ENCODE measurements at regions not wholly inside any gene's neighbourhood (a gene's known extent, or its start where the extent isn't known, plus 50 kb on each side); places are given as distances from the start of the nearest gene placed in this dataset.

DNA sequence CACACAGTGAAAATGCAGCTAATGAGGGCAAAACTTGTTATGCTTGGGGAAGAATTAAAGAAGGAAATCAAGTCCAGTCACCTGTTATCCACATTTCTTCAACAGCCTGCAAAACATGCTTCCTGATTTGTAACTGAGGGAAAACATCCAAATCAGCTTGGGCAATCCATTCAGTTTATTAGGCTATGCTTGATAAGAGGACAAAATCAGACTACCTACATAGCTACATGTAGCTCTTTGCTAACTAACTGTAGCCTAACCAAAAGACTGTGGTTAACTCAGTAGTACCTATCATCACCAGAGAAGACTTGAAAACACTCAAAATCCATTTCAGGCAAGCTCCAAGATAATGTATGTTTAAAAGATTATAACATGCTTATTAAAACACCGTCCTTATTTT lies 436.4 kb downstream of the SHQ1 start:
- intact Hi-C loops (cut with micrococcal nuclease; ENCODE audit: unreplicated experiment): no loop called here
- ChIA-PET CTCF (no interaction called here), POLR2A (ENCODE audit: low non-redundant PET) (no interaction called here)
- no peak overlapping the region for H3K27ac ChIP-seq (ENCODE audit: low read depth, low read length, poor library complexity, severe bottlenecking)
- no peak overlapping the region for H3K4me3 ChIP-seq (ENCODE audit: low read depth, low read length, poor library complexity, severe bottlenecking)
- no peak for DNase-seq (ENCODE audit: low spot score)
- no TSS peak for BruUV-seq (replicated peaks)
- no peaks in the 10 kb centered on the region for H3K9me3 ChIP-seq (ENCODE audit: low read depth, low read length, poor library complexity, severe bottlenecking)
- H3K4me1 ChIP-seq (ENCODE audit: insufficient read depth, low read length, poor library complexity, severe bottlenecking): no peaks in the 10 kb centered on the region
- no peaks in the 10 kb centered on the region for H3K27me3 ChIP-seq (replicated peaks; ENCODE audit: insufficient read depth, low read depth, low read length, poor library complexity)
- TF ChIP-seq, protein P1, sequence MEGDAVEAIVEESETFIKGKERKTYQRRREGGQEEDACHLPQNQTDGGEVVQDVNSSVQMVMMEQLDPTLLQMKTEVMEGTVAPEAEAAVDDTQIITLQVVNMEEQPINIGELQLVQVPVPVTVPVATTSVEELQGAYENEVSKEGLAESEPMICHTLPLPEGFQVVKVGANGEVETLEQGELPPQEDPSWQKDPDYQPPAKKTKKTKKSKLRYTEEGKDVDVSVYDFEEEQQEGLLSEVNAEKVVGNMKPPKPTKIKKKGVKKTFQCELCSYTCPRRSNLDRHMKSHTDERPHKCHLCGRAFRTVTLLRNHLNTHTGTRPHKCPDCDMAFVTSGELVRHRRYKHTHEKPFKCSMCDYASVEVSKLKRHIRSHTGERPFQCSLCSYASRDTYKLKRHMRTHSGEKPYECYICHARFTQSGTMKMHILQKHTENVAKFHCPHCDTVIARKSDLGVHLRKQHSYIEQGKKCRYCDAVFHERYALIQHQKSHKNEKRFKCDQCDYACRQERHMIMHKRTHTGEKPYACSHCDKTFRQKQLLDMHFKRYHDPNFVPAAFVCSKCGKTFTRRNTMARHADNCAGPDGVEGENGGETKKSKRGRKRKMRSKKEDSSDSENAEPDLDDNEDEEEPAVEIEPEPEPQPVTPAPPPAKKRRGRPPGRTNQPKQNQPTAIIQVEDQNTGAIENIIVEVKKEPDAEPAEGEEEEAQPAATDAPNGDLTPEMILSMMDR (conservative IDR thresholded peaks at IDR 0.05; ENCODE audit: low read depth, low read length): no peak
- no peak for TF ChIP-seq EZH2 (IDR thresholded peaks at IDR 0.05; ENCODE audit: borderline replicate concordance, low read depth, low read length, poor library complexity, severe bottlenecking)
- no peaks in the 10 kb centered on the region for H3K36me3 ChIP-seq (ENCODE audit: insufficient read depth, low read length, poor library complexity, severe bottlenecking)

DNA sequence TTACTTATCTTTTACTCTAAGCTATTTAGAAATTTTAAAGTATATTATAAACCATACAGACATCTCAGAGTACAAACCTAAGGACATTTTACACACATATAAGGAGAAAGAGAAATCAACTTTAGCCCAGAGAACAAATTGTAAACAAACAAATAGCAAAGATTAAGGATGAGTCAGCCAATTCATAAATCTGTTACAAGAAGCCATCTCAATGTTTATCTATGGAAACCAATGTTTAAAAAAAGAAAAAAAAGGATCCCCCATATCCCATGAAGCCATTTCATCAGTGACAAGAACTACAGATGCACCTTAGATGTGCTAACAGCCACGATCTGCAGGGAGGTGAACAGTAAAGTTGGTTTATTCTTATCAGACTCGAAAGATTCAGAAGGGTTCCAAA lies 437.1 kb downstream of the SHQ1 start:
- no peak for DNase-seq (ENCODE audit: low spot score)
- ChIA-PET POLR2A (ENCODE audit: low non-redundant PET) (no interaction called here), CTCF (no interaction called here)
- intact Hi-C loops (cut with micrococcal nuclease; ENCODE audit: unreplicated experiment): no loop called here
- no peaks in the 10 kb centered on the region for H3K27me3 ChIP-seq (replicated peaks; ENCODE audit: insufficient read depth, low read depth, low read length, poor library complexity)
- H3K9me3 ChIP-seq (ENCODE audit: low read depth, low read length, poor library complexity, severe bottlenecking): no peaks in the 10 kb centered on the region
- no peaks in the 10 kb centered on the region for H3K36me3 ChIP-seq (ENCODE audit: insufficient read depth, low read length, poor library complexity, severe bottlenecking)
- H3K4me1 ChIP-seq (ENCODE audit: insufficient read depth, low read length, poor library complexity, severe bottlenecking): no peaks in the 10 kb centered on the region
- BruUV-seq (replicated peaks): no TSS peak
- H3K27ac ChIP-seq (ENCODE audit: low read depth, low read length, poor library complexity, severe bottlenecking): no peak overlapping the region
- TF ChIP-seq EZH2 (IDR thresholded peaks at IDR 0.05; ENCODE audit: borderline replicate concordance, low read depth, low read length, poor library complexity, severe bottlenecking): no peak
- TF ChIP-seq, protein P1 (conservative IDR thresholded peaks at IDR 0.05; ENCODE audit: low read depth, low read length): no peak
- H3K4me3 ChIP-seq (ENCODE audit: low read depth, low read length, poor library complexity, severe bottlenecking): no peak overlapping the region

DNA sequence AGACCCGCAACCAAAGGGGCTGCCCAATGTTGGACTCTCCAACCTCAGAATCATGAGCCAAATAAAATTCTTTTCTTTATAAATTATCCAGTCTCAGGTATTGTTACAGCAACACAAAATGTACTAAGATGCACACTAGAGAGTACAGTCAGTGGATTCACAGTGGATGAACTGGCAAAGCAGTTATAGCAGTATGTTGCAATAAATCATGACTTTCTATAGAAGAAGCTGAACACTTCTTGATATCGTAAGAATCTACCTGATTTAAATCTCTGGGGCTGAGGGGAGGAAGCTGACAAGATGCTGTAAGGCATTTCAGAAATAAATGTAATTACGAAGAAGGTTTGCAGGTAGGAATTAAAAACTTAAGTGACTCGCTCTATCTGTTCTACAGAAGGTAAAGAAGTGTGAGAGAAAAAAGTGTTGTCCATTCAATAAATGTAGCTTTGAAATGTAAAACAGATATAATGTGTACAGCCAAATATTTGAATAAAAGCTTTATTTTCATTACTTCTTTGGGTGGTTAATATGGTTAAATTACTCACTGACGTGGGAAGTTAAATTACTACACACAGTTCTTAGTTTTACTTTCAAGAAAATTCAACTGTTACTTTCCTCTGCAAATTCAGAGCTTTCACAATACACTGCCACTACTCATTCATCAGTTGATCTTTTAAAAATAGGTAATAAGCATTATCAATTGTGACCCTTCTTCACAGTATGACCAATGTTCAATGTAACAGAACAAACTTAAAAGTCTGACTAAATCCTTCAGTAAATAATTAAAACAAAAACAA lies 439.1 kb downstream of the SHQ1 start:
- Histone ChIP-seq H3K27ac (ENCODE audit: low read depth, low read length, poor library complexity, severe bottlenecking) (no peak overlapping the region), H3K27me3 (replicated peaks; ENCODE audit: insufficient read depth, low read depth, low read length, poor library complexity) (no peaks in the 10 kb centered on the region), H3K4me1 (ENCODE audit: insufficient read depth, low read length, poor library complexity, severe bottlenecking) (no peaks in the 10 kb centered on the region), H3K9me3 (ENCODE audit: low read depth, low read length, poor library complexity, severe bottlenecking) (no peaks in the 10 kb centered on the region), H3K36me3 (ENCODE audit: insufficient read depth, low read length, poor library complexity, severe bottlenecking) (no peaks in the 10 kb centered on the region), H3K4me3 (ENCODE audit: low read depth, low read length, poor library complexity, severe bottlenecking) (no peak overlapping the region)
- ChIA-PET POLR2A (ENCODE audit: low non-redundant PET) (no interaction called here), CTCF (no interaction called here)
- BruUV-seq (replicated peaks): no TSS peak
- intact Hi-C loops (cut with micrococcal nuclease; ENCODE audit: unreplicated experiment): no loop called here
- no peak for TF ChIP-seq EZH2 (IDR thresholded peaks at IDR 0.05; ENCODE audit: borderline replicate concordance, low read depth, low read length, poor library complexity, severe bottlenecking)
- DNase-seq (ENCODE audit: low spot score): no peak

DNA sequence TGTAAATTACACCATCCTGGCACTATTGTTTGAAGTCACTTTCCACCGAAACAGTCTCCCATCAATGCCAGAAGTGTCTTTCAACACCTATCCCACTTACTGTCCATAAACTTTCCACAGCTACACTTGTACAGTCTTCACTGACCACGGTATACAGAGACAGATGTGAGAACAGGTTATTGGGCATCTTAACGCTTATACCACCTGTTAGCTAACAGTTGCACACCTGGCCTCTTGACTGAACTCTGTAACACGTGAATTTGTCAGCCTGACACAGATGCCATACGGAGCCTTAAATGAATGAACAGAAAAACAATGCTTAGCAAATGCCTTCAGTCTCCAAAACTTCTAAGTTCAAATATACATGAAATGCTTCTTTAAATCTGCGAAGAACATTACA lies 440.5 kb downstream of the SHQ1 start:
- BruUV-seq (replicated peaks): no TSS peak
- intact Hi-C loops (cut with micrococcal nuclease; ENCODE audit: unreplicated experiment): no loop called here
- no peak for TF ChIP-seq EZH2 (IDR thresholded peaks at IDR 0.05; ENCODE audit: borderline replicate concordance, low read depth, low read length, poor library complexity, severe bottlenecking)
- TF ChIP-seq, protein P1 (conservative IDR thresholded peaks at IDR 0.05; ENCODE audit: low read depth, low read length): no peak
- H3K4me3 ChIP-seq (ENCODE audit: low read depth, low read length, poor library complexity, severe bottlenecking): no peak overlapping the region
- ChIA-PET POLR2A (ENCODE audit: low non-redundant PET) (no interaction called here), CTCF (no interaction called here)
- H3K27me3 ChIP-seq (replicated peaks; ENCODE audit: insufficient read depth, low read depth, low read length, poor library complexity): no peaks in the 10 kb centered on the region
- no peaks in the 10 kb centered on the region for H3K9me3 ChIP-seq (ENCODE audit: low read depth, low read length, poor library complexity, severe bottlenecking)
- no peak for DNase-seq (ENCODE audit: low spot score)
- no peaks in the 10 kb centered on the region for H3K4me1 ChIP-seq (ENCODE audit: insufficient read depth, low read length, poor library complexity, severe bottlenecking)
- H3K36me3 ChIP-seq (ENCODE audit: insufficient read depth, low read length, poor library complexity, severe bottlenecking): no peaks in the 10 kb centered on the region
- H3K27ac ChIP-seq (ENCODE audit: low read depth, low read length, poor library complexity, severe bottlenecking): no peak overlapping the region
